ENCODE measurements at regions not wholly inside any gene's neighbourhood (a gene's known extent, or its start where the extent isn't known, plus 50 kb on each side); places are given as distances from the start of the nearest gene placed in this dataset.

- no peaks in the 10 kb centered on the region for H3K9me3 ChIP-seq (ENCODE audit: control insufficient read depth in 4 of 4, low read length in 3 of 4)
- H3K36me3 ChIP-seq (ENCODE audit: control insufficient read depth in 4 of 4, insufficient read depth in 3 of 4, low read depth in 1 of 4, low read length in 3 of 4), result no peaks in the 10 kb centered on the region
- no peak overlapping the region for H3K9ac ChIP-seq (ENCODE audit: low read depth in 1 of 2, low read length in 2 of 2)
- no peaks in the 10 kb centered on the region for H3K27me3 ChIP-seq (ENCODE audit: control insufficient read depth in 4 of 4, insufficient read depth in 4 of 4, low read length in 3 of 4)
- no peaks in the 10 kb centered on the region for H3K4me1 ChIP-seq (ENCODE audit: control insufficient read depth in 4 of 4, insufficient read depth in 4 of 4, low read length in 3 of 4)
- no peak overlapping the region for H3K27ac ChIP-seq (ENCODE audit: low read depth in 1 of 2, low read length in 2 of 2)
- WGBS, result 71% methylated on average over 3 of the region's 3 CpGs
- DNase-seq (ENCODE audit: low spot score), result no peak
- H3K4me3 ChIP-seq (ENCODE audit: low read depth in 1 of 3, low read length in 3 of 3), result no peak overlapping the region
- TF ChIP-seq YY1 (IDR thresholded peaks at IDR 0.05) (no peak), HNF4A (conservative IDR thresholded peaks at IDR 0.05) (no peak), NR2F2 (IDR thresholded peaks at IDR 0.05) (no peak), RAD21 (IDR thresholded peaks at IDR 0.05) (no peak), EGR1 (IDR thresholded peaks at IDR 0.05; ENCODE audit: low read depth in 2 of 2) (no peak), SP1 (IDR thresholded peaks at IDR 0.05) (no peak), REST (IDR thresholded peaks at IDR 0.05) (no peak), JUND (IDR thresholded peaks at IDR 0.05) (no peak), TAF1 (conservative IDR thresholded peaks at IDR 0.05) (no peak), MAX (IDR thresholded peaks at IDR 0.05) (no peak), FOXA2 (IDR thresholded peaks at IDR 0.05) (no peak), ZBTB33 (IDR thresholded peaks at IDR 0.05) (no peak), CTCF (IDR thresholded peaks at IDR 0.05; ENCODE audit: low read depth, low read length, missing input control) (no peak), GABPA (IDR thresholded peaks at IDR 0.05 in 1 of 2, conservative IDR thresholded peaks at IDR 0.05 in 1 of 2) (no peak), HNF4G (IDR thresholded peaks at IDR 0.05) (no peak), FOXA1 (IDR thresholded peaks at IDR 0.05) (no peak), RXRA (IDR thresholded peaks at IDR 0.05) (no peak)
Observed at GRCh38 chr5:57621624-57622023, 139.0 kb upstream of the ACTBL2 start.

- Histone ChIP-seq H3K27me3 (ENCODE audit: control insufficient read depth in 4 of 4, insufficient read depth in 4 of 4, low read length in 3 of 4) (no peaks in the 10 kb centered on the region), H3K27ac (ENCODE audit: low read depth in 1 of 2, low read length in 2 of 2) (no peak overlapping the region), H3K36me3 (ENCODE audit: control insufficient read depth in 4 of 4, insufficient read depth in 3 of 4, low read depth in 1 of 4, low read length in 3 of 4) (no peaks in the 10 kb centered on the region), H3K9ac (ENCODE audit: low read depth in 1 of 2, low read length in 2 of 2) (no peak overlapping the region), H3K9me3 (ENCODE audit: control insufficient read depth in 4 of 4, low read length in 3 of 4) (no peaks in the 10 kb centered on the region), H3K4me1 (ENCODE audit: control insufficient read depth in 4 of 4, insufficient read depth in 4 of 4, low read length in 3 of 4) (no peaks in the 10 kb centered on the region), H3K4me3 (ENCODE audit: low read depth in 1 of 3, low read length in 3 of 3) (no peak overlapping the region)
- WGBS, result 85% methylated on average over 4 of the region's 4 CpGs
- TF ChIP-seq MAX (IDR thresholded peaks at IDR 0.05) (no peak), TAF1 (conservative IDR thresholded peaks at IDR 0.05) (no peak), REST (IDR thresholded peaks at IDR 0.05) (no peak), FOXA2 (IDR thresholded peaks at IDR 0.05) (no peak), RXRA (IDR thresholded peaks at IDR 0.05) (no peak), JUND (IDR thresholded peaks at IDR 0.05) (no peak), RAD21 (IDR thresholded peaks at IDR 0.05) (no peak), FOXA1 (IDR thresholded peaks at IDR 0.05) (no peak), NR2F2 (IDR thresholded peaks at IDR 0.05) (no peak)
- no peak for DNase-seq (ENCODE audit: low spot score)
Observed at GRCh38 chr5:57618767-57619381, 136.3 kb upstream of the ACTBL2 start.

Data from liver (tissue), 8 donors.